ENCODE measurements at regions not wholly inside any gene's neighbourhood (a gene's known extent, or its start where the extent isn't known, plus 50 kb on each side); places are given as distances from the start of the nearest gene placed in this dataset.

DNA sequence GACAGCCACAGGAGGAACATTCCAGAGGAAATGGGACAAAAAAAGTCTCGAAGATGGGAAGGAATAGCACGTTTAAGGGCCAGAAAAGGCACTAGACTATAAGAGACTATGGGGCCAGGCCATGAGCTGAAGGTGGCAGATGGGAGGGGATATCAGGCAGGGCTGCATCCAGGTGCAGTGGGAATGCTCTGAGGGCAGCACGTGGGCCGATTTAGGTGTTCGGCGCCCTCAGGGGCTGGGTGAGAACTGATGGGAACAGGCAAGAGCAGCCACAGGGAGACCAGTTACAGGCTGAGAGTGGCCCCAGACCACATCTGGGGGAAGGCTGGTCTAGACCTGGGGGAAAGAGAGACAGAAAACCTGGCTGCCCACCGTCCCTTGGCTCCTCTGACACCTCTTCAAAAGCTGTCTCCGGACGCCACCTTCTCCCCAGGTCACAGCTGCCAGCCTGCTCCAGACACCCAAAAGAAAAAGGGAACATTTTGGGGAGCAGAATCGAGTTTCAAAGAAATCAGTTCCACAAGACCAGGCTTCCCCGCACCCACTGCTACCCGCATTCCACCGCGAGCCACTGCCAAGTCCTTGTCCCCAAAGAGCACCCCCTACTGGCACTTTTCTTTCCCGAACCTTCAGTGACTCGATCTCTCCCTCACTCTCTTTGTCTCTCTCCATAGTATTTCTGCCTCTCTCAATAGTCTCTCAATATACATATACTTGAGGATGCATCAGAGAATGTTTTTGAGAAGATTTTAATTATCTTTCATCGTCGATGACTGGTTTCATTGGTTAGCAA is 190.1 kb upstream of the AGAP1 start:
- no peak for DNase-seq (ENCODE audit: low read depth)

- DNase-seq (ENCODE audit: low read depth): no peak
Measured at GRCh38 chr2:235305678-235306077, 188.2 kb upstream of the AGAP1 start.

DNA sequence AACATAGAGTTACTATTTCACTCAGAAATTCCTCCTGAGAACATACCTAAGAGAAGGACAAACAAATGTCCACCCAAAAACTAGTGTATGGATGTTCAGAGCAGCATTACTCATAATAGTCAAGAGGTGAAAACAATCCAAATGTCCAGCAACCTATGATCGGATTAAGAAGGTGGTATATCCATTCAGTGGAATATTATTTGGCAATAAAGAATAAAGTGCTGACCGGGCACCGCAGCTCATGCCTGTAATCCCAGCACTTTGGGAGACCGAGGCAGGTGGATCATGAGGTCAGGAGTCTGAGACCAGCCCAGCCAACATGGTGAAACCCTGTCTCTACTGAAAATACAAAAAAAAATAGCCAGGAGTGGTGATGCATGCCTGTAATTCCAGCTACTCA is 182.8 kb upstream of the AGAP1 start:
- DNase-seq (ENCODE audit: low read depth): no peak

DNA sequence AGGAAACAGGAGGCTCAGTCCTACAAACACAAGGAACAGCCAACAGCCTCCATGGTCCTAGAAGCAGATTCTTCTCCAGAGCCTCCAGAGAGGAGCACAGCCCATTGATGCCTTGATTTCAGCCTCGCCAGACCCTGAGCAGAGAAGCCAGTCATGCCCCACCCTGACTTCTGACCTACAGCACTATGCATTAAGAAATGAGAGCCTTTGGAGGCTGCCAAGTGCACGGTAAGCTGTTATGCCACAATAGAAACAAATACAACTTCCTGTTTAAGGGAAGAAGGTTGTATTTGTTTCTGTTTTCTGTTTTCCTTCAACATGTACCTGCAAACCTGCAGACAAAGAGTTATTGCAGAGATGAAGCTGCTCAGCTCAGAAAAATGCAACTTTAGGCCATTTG is 181.3 kb upstream of the AGAP1 start:
- no peak for DNase-seq (ENCODE audit: low read depth)

GRCh38 chr2:235314371-235314930 is 179.4 kb upstream of the AGAP1 start:
- no peak for DNase-seq (ENCODE audit: low read depth)

GRCh38 chr2:235319095-235319494 is 174.7 kb upstream of the AGAP1 start:
- DNase-seq (ENCODE audit: low read depth): no peak

- DNase-seq (ENCODE audit: low read depth): no peak
Measured at GRCh38 chr2:235320326-235320725, 173.5 kb upstream of the AGAP1 start.

- no peak for DNase-seq (ENCODE audit: low read depth)
Measured at GRCh38 chr2:235324324-235324723, 169.5 kb upstream of the AGAP1 start.

DNA sequence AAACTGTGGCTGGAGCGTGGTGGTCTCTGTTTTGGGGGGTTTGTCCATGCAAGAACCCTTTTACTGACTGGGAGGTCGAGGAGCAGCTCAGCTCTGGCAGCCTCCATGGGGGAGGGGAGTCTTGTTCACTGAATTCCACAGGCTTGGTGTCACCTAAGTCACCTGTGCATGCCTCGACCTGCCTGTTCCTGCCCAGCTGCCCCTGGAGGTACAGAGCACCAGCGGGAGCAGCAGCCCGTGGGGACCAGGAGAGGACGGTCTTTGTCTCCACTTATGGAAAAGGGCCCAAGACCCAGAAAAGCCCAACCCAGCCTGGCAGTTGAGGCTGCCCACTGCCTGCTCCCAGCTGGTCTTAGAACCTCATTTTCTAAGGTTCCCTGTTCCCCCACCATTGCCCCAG is 168.7 kb upstream of the AGAP1 start:
- DNase-seq (ENCODE audit: low read depth): no peak

DNA sequence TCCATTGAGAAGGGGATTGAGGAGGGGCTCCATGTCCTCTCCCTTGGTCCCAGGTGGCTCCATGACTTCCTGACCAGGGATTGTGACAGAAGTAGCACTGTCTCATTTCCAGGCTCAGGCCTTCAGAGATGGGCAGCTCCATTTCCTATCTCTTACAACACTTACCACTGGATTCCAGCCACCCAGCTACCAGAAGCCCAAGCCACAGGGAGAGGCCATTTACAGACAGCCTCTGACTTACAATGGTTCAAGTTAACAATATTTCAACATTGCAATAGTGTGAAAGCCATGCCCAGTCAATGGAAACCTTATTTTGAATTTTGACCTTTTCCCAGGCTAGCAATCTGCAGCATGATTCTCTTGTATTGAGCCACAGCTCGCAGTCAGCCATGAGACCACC is 164.9 kb upstream of the AGAP1 start:
- no peak for DNase-seq (ENCODE audit: low read depth)

GRCh38 chr2:235330775-235331451 is 162.9 kb upstream of the AGAP1 start:
- DNase-seq (ENCODE audit: low read depth): no peak

DNA sequence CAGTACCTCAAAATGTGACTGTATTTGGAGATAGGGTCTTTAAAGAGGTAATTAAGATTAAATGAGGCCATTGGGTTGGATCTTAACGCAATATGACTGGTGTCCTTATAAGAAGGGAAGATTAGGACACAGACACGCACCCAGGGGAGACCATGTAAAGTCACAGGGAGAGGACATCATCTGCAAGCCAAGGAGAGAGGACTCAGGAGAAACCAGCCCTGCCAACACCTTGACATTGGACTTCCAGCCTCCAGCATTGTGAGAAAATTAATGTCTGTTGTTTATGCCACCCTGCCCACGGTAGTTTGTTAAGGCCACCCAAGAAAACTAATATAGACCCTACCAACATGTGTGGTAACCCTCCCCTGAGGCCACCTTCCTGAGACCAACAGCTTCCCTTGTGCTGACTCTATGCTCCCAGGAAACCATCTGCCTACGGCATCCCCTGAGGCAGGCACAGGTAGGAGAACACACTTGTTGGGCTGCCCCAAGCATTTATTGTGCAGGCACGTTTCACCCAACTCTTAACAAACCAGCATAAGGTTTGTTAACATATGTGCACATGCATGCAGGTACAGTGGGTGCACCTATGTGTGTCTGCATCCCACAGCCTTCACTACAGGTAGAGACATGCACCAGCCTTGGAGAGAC is 161.5 kb upstream of the AGAP1 start:
- DNase-seq (ENCODE audit: low read depth): no peak

GRCh38 chr2:235333076-235333475 is 160.8 kb upstream of the AGAP1 start:
- DNase-seq (ENCODE audit: low read depth): no peak

GRCh38 chr2:235334179-235334578 is 159.7 kb upstream of the AGAP1 start:
- DNase-seq (ENCODE audit: low read depth): no peak

GRCh38 chr2:235343156-235343774 is 150.6 kb upstream of the AGAP1 start:
- DNase-seq (ENCODE audit: low read depth): no peak

DNA sequence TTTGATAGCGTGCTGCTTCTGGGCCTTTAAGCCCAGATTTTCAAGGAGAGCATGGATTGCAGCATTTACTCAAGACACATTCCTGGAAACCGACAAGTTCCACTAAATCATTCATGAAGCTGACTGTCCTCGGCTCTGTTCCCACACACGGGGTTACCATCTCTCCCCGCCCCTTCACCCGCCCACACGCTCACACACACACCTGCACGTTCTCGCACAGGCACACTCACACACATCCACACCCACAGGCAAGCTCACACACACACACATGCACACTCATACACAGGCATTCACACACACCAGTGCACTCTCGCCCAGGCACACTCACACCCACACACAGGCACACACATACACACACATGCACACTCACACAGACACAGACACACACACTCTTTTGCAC is 150.0 kb upstream of the AGAP1 start:
- no peak for DNase-seq (ENCODE audit: low read depth)

DNA sequence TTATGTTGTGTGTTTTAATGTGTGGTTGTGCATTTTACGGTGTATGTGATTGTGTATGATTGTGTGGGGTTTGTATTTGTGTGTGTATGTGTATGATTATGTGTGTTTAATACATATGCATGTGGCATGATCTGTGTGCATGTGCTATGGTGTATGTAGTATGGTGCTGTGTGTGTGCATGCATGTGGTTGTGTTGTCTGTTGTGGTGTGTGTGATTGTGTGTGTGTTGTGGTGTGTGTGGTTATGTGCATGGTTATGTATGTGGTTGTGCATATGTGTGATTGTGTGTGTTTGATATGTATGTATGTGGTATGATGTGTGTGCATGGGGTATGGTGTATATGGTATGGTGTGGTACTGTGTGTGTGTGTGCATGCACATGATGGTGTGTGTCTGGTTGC is 148.1 kb upstream of the AGAP1 start:
- no peak for DNase-seq (ENCODE audit: low read depth)

- DNase-seq (ENCODE audit: low read depth): no peak
Measured at GRCh38 chr2:235347691-235348090, 146.2 kb upstream of the AGAP1 start.

GRCh38 chr2:235348329-235348728 is 145.5 kb upstream of the AGAP1 start:
- DNase-seq (ENCODE audit: low read depth): no peak

DNA sequence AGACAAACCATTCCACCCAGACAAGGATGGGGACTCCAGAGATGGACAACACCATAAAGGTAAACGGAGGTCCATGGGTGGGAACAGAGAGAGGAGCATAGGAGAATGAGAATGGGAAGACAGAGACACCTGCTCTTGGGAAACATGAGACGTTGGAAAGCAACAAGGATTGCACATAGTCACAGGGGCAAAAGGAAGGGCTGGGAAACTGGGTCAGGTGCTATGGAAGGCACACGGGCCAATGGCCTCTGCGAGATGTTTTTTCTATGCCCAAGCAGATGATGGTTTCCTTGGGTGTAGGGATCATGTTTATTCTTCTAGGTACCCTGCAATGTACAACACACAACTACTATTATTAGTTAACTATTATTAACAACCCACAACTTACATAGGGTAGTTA is 143.6 kb upstream of the AGAP1 start:
- no peak for DNase-seq (ENCODE audit: low read depth)

DNA sequence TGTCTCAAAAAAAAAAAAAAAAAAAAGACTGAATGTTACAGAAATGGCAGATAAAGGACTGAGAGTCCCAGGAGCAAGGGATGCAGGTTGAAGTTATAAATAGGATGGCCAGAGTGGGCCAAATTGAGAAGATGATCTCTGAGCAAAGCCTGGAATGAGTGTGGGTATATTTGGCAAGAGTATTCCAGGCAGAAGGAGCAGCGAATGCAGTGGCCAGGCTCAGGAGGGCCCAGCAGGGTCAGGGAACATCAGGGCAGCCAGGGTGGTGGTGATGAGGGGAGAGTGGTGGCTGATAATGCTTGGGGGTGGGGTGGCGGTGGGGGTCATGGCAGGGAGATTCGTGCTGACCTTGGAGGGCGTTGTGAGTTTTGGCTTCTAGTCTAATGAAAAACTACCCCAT is 141.3 kb upstream of the AGAP1 start:
- no peak for DNase-seq (ENCODE audit: low read depth)

- DNase-seq (ENCODE audit: low read depth): no peak
Measured at GRCh38 chr2:235357881-235358280, 136.0 kb upstream of the AGAP1 start.

Measured in stimulated activated CD8-positive, alpha-beta memory T cell treated with anti-CD3 and anti-CD28 coated beads, Interleukin-12 subunit alpha, Interleukin-12 subunit beta, amount 100 ng/mL, for 1 hour (primary cell).